ENCODE measurements at regions not wholly inside any gene's neighbourhood (a gene's known extent, or its start where the extent isn't known, plus 50 kb on each side); places are given as distances from the start of the nearest gene placed in this dataset.

DNA sequence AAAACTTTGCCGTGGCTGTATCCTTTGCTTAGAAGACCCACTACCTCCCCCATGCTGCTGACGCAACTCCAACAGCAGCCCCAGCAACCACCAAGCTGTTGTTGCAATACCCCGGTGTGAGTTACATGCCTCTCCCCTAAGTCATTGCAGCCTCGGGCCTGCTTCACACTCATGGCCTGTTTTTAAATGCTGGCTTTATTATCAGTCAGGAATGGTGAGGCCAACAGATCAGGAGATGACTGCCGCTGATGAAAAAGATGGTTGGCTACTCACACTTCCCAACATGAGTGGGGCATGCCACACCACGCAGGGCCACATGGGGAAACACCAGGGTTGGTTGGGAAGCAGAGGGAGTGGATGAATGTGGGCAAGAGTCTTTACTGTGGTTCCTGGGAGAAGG, 171.5 kb upstream of the SYT13 start:
- no peak for TF ChIP-seq EZH2 (IDR thresholded peaks at IDR 0.05; ENCODE audit: insufficient read depth, low read length)
- TF ChIP-seq, protein P1, sequence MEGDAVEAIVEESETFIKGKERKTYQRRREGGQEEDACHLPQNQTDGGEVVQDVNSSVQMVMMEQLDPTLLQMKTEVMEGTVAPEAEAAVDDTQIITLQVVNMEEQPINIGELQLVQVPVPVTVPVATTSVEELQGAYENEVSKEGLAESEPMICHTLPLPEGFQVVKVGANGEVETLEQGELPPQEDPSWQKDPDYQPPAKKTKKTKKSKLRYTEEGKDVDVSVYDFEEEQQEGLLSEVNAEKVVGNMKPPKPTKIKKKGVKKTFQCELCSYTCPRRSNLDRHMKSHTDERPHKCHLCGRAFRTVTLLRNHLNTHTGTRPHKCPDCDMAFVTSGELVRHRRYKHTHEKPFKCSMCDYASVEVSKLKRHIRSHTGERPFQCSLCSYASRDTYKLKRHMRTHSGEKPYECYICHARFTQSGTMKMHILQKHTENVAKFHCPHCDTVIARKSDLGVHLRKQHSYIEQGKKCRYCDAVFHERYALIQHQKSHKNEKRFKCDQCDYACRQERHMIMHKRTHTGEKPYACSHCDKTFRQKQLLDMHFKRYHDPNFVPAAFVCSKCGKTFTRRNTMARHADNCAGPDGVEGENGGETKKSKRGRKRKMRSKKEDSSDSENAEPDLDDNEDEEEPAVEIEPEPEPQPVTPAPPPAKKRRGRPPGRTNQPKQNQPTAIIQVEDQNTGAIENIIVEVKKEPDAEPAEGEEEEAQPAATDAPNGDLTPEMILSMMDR (IDR thresholded peaks at IDR 0.05; ENCODE audit: insufficient read depth, low read depth, low read length) = no peak
